ENCODE measurements at regions not wholly inside any gene's neighbourhood (a gene's known extent, or its start where the extent isn't known, plus 50 kb on each side); places are given as distances from the start of the nearest gene placed in this dataset.
"Not testable (repeated sequence)": the region's sequence is repeated elsewhere in the genome, so short reads cannot be mapped to it uniquely, and the experiment has no call there.

DNA sequence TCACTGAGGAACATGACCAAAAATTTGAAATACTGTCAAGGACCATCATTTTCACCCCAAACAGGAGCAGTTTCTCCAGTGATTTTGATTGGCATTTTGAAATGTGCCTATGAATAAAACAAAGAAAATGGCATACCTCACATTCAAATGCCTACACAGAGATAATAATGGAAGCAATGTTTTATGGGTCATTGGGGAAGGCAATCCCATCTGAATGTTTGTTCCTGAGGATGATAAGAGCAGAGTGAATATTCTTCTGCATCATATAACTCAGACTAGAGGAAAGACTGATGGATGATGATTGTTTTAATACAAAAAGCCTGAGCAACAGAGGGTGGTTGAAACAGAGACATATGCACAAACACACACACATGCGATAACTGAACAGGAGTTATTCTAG, 2749.9 kb downstream of the PCDH9 start:
- Mint-ChIP-seq H3K4me1 (peaks cover 18% of the 10 kb centered on the region), H3K27me3 (ENCODE audit: low read depth) (no peaks in the 10 kb centered on the region), H3K9me3 (peaks cover 21% of the 10 kb centered on the region), H3K27ac (no peak overlapping the region), H3K36me3 (peaks cover 8% of the 10 kb centered on the region), H3K4me3 (no peak overlapping the region)
- POLR2A ChIA-PET: no interaction called here
- CTCF ChIA-PET: no interaction called here
- no peak for ATAC-seq
- TF ChIP-seq, protein P1, sequence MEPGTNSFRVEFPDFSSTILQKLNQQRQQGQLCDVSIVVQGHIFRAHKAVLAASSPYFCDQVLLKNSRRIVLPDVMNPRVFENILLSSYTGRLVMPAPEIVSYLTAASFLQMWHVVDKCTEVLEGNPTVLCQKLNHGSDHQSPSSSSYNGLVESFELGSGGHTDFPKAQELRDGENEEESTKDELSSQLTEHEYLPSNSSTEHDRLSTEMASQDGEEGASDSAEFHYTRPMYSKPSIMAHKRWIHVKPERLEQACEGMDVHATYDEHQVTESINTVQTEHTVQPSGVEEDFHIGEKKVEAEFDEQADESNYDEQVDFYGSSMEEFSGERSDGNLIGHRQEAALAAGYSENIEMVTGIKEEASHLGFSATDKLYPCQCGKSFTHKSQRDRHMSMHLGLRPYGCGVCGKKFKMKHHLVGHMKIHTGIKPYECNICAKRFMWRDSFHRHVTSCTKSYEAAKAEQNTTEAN (CRISPR knock-in tag; IDR thresholded peaks at IDR 0.05): no peak
- TF ChIP-seq ELF4 (CRISPR knock-in tag; IDR thresholded peaks at IDR 0.05; ENCODE audit: low read depth) (no peak), OVOL2 (CRISPR knock-in tag; IDR thresholded peaks at IDR 0.05; ENCODE audit: borderline replicate concordance) (no peak), TEAD1 (CRISPR knock-in tag; IDR thresholded peaks at IDR 0.05) (no peak)
- TF ChIP-seq, protein P2, sequence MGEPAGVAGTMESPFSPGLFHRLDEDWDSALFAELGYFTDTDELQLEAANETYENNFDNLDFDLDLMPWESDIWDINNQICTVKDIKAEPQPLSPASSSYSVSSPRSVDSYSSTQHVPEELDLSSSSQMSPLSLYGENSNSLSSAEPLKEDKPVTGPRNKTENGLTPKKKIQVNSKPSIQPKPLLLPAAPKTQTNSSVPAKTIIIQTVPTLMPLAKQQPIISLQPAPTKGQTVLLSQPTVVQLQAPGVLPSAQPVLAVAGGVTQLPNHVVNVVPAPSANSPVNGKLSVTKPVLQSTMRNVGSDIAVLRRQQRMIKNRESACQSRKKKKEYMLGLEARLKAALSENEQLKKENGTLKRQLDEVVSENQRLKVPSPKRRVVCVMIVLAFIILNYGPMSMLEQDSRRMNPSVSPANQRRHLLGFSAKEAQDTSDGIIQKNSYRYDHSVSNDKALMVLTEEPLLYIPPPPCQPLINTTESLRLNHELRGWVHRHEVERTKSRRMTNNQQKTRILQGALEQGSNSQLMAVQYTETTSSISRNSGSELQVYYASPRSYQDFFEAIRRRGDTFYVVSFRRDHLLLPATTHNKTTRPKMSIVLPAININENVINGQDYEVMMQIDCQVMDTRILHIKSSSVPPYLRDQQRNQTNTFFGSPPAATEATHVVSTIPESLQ (CRISPR knock-in tag; IDR thresholded peaks at IDR 0.05): no peak
- TF ChIP-seq, protein P3, sequence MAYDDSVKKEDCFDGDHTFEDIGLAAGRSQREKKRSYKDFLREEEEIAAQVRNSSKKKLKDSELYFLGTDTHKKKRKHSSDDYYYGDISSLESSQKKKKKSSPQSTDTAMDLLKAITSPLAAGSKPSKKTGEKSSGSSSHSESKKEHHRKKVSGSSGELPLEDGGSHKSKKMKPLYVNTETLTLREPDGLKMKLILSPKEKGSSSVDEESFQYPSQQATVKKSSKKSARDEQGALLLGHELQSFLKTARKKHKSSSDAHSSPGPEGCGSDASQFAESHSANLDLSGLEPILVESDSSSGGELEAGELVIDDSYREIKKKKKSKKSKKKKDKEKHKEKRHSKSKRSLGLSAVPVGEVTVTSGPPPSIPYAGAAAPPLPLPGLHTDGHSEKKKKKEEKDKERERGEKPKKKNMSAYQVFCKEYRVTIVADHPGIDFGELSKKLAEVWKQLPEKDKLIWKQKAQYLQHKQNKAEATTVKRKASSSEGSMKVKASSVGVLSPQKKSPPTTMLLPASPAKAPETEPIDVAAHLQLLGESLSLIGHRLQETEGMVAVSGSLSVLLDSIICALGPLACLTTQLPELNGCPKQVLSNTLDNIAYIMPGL (CRISPR knock-in tag; IDR thresholded peaks at IDR 0.05): no peak
- TF ChIP-seq, protein P4, sequence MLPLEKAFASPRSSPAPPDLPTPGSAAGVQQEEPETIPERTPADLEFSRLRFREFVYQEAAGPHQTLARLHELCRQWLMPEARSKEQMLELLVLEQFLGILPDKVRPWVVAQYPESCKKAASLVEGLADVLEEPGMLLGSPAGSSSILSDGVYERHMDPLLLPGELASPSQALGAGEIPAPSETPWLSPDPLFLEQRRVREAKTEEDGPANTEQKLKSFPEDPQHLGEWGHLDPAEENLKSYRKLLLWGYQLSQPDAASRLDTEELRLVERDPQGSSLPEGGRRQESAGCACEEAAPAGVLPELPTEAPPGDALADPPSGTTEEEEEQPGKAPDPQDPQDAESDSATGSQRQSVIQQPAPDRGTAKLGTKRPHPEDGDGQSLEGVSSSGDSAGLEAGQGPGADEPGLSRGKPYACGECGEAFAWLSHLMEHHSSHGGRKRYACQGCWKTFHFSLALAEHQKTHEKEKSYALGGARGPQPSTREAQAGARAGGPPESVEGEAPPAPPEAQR (CRISPR knock-in tag; IDR thresholded peaks at IDR 0.05): no peak
- no peak for DNase-seq (ENCODE audit: low spot score)

DNA sequence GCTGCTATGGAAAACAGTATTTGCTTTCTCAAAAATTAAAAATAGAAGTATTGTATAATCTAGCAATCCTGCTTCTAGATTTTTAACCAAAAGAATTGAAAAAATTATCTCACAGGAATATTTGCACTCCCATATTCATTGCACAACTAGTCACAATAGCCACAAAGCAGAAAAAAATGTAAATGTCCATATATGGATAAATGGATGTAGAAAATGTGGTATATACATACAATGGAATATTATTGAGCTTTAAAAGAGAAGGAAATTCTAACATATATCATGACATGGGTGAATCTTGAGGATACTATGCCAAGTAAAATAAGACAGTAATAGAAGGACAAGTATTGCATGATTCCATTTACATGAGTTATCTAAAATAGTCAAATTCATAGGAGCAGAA, 2753.0 kb downstream of the PCDH9 start:
- peaks cover 4% of the 10 kb centered on the region; the same call in 1 of the 2 replicates for H3K27me3 Mint-ChIP-seq (ENCODE audit: low read depth)
- CTCF ChIA-PET: no interaction called here
- no peak overlapping the region for H3K4me3 Mint-ChIP-seq
- peaks cover 28% of the 10 kb centered on the region for H3K4me1 Mint-ChIP-seq
- H3K36me3 Mint-ChIP-seq: peaks cover 12% of the 10 kb centered on the region
- no peak for TF ChIP-seq IRF2 (CRISPR knock-in tag; IDR thresholded peaks at IDR 0.05; ENCODE audit: borderline replicate concordance, low read depth)
- no peak for TF ChIP-seq GRHL2 (CRISPR knock-in tag; IDR thresholded peaks at IDR 0.05; ENCODE audit: insufficient replicate concordance, severe bottlenecking)
- TF ChIP-seq, protein P5, sequence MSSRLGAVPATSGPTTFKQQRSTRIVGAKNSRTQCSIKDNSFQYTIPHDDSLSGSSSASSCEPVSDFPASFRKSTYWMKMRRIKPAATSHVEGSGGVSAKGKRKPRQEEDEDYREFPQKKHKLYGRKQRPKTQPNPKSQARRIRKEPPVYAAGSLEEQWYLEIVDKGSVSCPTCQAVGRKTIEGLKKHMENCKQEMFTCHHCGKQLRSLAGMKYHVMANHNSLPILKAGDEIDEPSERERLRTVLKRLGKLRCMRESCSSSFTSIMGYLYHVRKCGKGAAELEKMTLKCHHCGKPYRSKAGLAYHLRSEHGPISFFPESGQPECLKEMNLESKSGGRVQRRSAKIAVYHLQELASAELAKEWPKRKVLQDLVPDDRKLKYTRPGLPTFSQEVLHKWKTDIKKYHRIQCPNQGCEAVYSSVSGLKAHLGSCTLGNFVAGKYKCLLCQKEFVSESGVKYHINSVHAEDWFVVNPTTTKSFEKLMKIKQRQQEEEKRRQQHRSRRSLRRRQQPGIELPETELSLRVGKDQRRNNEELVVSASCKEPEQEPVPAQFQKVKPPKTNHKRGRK (CRISPR knock-in tag; IDR thresholded peaks at IDR 0.05; ENCODE audit: borderline replicate concordance): no peak
- TF ChIP-seq ELF4 (CRISPR knock-in tag; IDR thresholded peaks at IDR 0.05; ENCODE audit: low read depth): no peak
- no peak for TF ChIP-seq PRRX2 (CRISPR knock-in tag; IDR thresholded peaks at IDR 0.05)
- TF ChIP-seq NR2C2 (CRISPR knock-in tag; IDR thresholded peaks at IDR 0.05): no peak
- TF ChIP-seq, protein P6, sequence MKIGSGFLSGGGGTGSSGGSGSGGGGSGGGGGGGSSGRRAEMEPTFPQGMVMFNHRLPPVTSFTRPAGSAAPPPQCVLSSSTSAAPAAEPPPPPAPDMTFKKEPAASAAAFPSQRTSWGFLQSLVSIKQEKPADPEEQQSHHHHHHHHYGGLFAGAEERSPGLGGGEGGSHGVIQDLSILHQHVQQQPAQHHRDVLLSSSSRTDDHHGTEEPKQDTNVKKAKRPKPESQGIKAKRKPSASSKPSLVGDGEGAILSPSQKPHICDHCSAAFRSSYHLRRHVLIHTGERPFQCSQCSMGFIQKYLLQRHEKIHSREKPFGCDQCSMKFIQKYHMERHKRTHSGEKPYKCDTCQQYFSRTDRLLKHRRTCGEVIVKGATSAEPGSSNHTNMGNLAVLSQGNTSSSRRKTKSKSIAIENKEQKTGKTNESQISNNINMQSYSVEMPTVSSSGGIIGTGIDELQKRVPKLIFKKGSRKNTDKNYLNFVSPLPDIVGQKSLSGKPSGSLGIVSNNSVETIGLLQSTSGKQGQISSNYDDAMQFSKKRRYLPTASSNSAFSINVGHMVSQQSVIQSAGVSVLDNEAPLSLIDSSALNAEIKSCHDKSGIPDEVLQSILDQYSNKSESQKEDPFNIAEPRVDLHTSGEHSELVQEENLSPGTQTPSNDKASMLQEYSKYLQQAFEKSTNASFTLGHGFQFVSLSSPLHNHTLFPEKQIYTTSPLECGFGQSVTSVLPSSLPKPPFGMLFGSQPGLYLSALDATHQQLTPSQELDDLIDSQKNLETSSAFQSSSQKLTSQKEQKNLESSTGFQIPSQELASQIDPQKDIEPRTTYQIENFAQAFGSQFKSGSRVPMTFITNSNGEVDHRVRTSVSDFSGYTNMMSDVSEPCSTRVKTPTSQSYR (CRISPR knock-in tag; IDR thresholded peaks at IDR 0.05): no peak
- no peak for DNase-seq (ENCODE audit: low spot score)
- no peak for ATAC-seq
- H3K9me3 Mint-ChIP-seq: peaks cover 14% of the 10 kb centered on the region
- POLR2A ChIA-PET: no interaction called here
- no peak overlapping the region for H3K27ac Mint-ChIP-seq

DNA sequence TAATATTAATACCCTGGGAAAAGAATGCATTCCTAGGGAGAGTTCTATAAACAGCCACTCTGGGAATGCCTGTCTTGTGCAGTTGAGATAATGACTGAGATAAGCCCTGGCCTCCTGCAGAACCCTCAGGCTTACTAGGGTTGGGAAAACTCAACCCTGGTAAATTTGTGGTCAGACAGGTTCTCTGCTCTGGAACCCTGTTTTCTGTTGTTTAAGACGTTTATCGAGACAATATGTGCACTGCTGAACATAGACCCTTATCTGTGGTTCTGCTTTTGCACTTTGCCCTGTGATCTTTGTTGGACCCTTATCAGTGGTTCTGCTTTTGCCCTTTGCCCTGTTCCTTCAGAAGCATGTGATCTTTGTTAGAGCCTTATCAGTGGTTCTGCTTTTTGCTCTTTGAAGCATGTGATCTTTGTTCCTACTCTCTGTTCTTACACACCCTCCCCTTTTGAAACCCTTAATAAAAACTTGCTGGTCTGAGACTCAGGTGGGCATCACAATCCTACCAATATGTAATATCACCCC, 2754.0 kb downstream of the PCDH9 start:
- peaks cover 32% of the 10 kb centered on the region for H3K4me1 Mint-ChIP-seq
- H3K27ac Mint-ChIP-seq; H3K4me3 Mint-ChIP-seq; ATAC-seq; DNase-seq (ENCODE audit: low spot score); POLR2A ChIA-PET; CTCF ChIA-PET; H3K27me3 Mint-ChIP-seq (ENCODE audit: low read depth): not testable (repeated sequence)
- peaks cover 14% of the 10 kb centered on the region for H3K9me3 Mint-ChIP-seq
- peaks cover 12% of the 10 kb centered on the region for H3K36me3 Mint-ChIP-seq
